GM23338 (cell line): ENCODE measurements at regions not wholly inside any gene's neighbourhood (a gene's known extent, or its start where the extent isn't known, plus 50 kb on each side); places are given as distances from the start of the nearest gene placed in this dataset.

Experiments
- ATAC-seq: fragments of 200-7000 bp; cut with Tn5 transposase; 3 replicates; pipeline ENCODE4 v1.9.1; 2020
- DNase-seq: peaks from one replicate; pipeline ENCODE4 v3.0.0-alpha.2; 2015; ENCODE audit warnings: low spot score
- H2AFZ ChIP-seq: fragments of 200-600 bp; sonication (generic); 2 replicates; pipeline ENCODE4 v1.8.0; 2016; ENCODE audit warnings: antibody characterized with exemption, mild to moderate bottlenecking, moderate library complexity
- H3F3A ChIP-seq: fragments of 200-600 bp; sonication (generic); replicated peaks from 2 replicates; pipeline ENCODE4 v1.8.0; 2017; ENCODE audit warnings: antibody characterized with exemption, mixed run types, low read depth
- H3K27ac ChIP-seq: fragments of 200-600 bp; sonication (generic); 2 replicates; pipeline ENCODE4 v1.6.1; 2016; ENCODE audit warnings: low read depth
- H3K27me3 ChIP-seq: fragments of 200-600 bp; sonication (generic); 2 replicates; pipeline ENCODE4 v1.8.0; 2016; ENCODE audit warnings: mild to moderate bottlenecking, mixed run types, moderate library complexity; ENCODE audit not compliant: insufficient read depth
- H3K36me3 ChIP-seq: fragments of 200-600 bp; sonication (generic); 2 replicates; pipeline ENCODE4 v1.8.0; 2016; ENCODE audit warnings: mild to moderate bottlenecking; ENCODE audit not compliant: insufficient read depth
- H3K4me1 ChIP-seq: fragments of 200-600 bp; sonication (generic); 2 replicates; pipeline ENCODE4 v1.8.0; 2016; ENCODE audit warnings: mild to moderate bottlenecking, moderate library complexity; ENCODE audit not compliant: insufficient read depth
- H3K4me2 ChIP-seq: fragments of 200-600 bp; sonication (generic); 2 replicates; pipeline ENCODE4 v1.7.1; 2017; ENCODE audit warnings: mixed run types
- H3K4me3 ChIP-seq: fragments of 200-600 bp; sonication (generic); 2 replicates; pipeline ENCODE4 v1.6.1; 2016; ENCODE audit warnings: mixed run types
- H3K79me2 ChIP-seq: fragments of 200-600 bp; sonication (generic); replicated peaks from 2 replicates; pipeline ENCODE4 v1.8.0; 2017; ENCODE audit warnings: mild to moderate bottlenecking; ENCODE audit not compliant: insufficient read depth
- H3K9me2 ChIP-seq: fragments of 200-600 bp; sonication (generic); 2 replicates; pipeline ENCODE4 v1.8.0; 2017; ENCODE audit not compliant: insufficient read depth
- H4K20me1 ChIP-seq: fragments of 200-600 bp; sonication (generic); replicated peaks from 2 replicates; pipeline ENCODE4 v1.8.0; 2017; ENCODE audit warnings: mild to moderate bottlenecking; ENCODE audit not compliant: insufficient read depth
- H3K27ac Mint-ChIP-seq: 2 replicates; pipeline ENCODE4 v1.8.0; 2020; ENCODE audit warnings: inconsistent platforms, mild to moderate bottlenecking, moderate library complexity, mixed read lengths
- H3K27me3 Mint-ChIP-seq: 3 replicates; pipeline ENCODE4 v1.8.0; 2022; ENCODE audit warnings: low read depth, mild to moderate bottlenecking, moderate library complexity, mixed read lengths, inconsistent platforms; ENCODE audit not compliant: insufficient read depth, poor library complexity
- H3K36me3 Mint-ChIP-seq: 3 replicates; pipeline ENCODE4 v1.8.0; 2021; ENCODE audit warnings: low read depth, mild to moderate bottlenecking, inconsistent platforms, moderate library complexity, mixed read lengths
- H3K4me1 Mint-ChIP-seq: 3 replicates; pipeline ENCODE4 v1.8.0; 2020; ENCODE audit warnings: mild to moderate bottlenecking, inconsistent platforms, mixed read lengths
- H3K4me3 Mint-ChIP-seq: 3 replicates; pipeline ENCODE4 v1.8.0; 2021; ENCODE audit warnings: moderate library complexity, mild to moderate bottlenecking, inconsistent platforms, mixed read lengths
- H3K9me3 Mint-ChIP-seq: 3 replicates; pipeline ENCODE4 v1.8.0; 2020; ENCODE audit warnings: moderate library complexity, mild to moderate bottlenecking, inconsistent platforms, mixed read lengths
- CREB1 ChIP-seq: fragments of 250-450 bp; sonication (Bioruptor Pico); IDR thresholded peaks from 2 replicates; pipeline ENCODE4 v1.5.0; 2020; ENCODE audit warnings: low read depth, mild to moderate bottlenecking, moderate library complexity
- ETS1 ChIP-seq: IDR thresholded peaks from 2 replicates; pipeline ENCODE4 v1.6.1; 2016; ENCODE audit warnings: antibody characterized with exemption
- EZH2 ChIP-seq: fragments of 200-600 bp; sonication (generic); IDR thresholded peaks from one replicate; pipeline ENCODE4 v1.8.0; 2017; ENCODE audit warnings: antibody characterized with exemption, mild to moderate bottlenecking, low read depth; ENCODE audit not compliant: unreplicated experiment
- EZH2phosphoT487 ChIP-seq: fragments of 200-600 bp; sonication (generic); IDR thresholded peaks from one replicate; pipeline ENCODE4 v1.8.1; 2018; ENCODE audit warnings: antibody characterized with exemption; ENCODE audit not compliant: unreplicated experiment
- JUNB ChIP-seq: IDR thresholded peaks from one replicate; pipeline ENCODE4 v1.6.1; 2016; ENCODE audit warnings: antibody characterized with exemption; ENCODE audit not compliant: unreplicated experiment
- NANOG ChIP-seq: IDR thresholded peaks from 2 replicates; pipeline ENCODE4 v1.6.1; 2016; ENCODE audit warnings: antibody characterized with exemption, borderline replicate concordance
- POLR2AphosphoS5 ChIP-seq: IDR thresholded peaks from 2 replicates; pipeline ENCODE4 v1.6.1; 2016; ENCODE audit warnings: antibody characterized with exemption, low read depth
- REST ChIP-seq: IDR thresholded peaks from one replicate; pipeline ENCODE4 v1.6.1; 2018; ENCODE audit warnings: antibody characterized with exemption; ENCODE audit not compliant: unreplicated experiment
- STAT1 ChIP-seq: IDR thresholded peaks from one replicate; pipeline ENCODE4 v1.6.1; 2016; ENCODE audit warnings: antibody characterized with exemption; ENCODE audit not compliant: unreplicated experiment
- ZNF114 ChIP-seq: fragments of 250-450 bp; sonication (Bioruptor Pico); IDR thresholded peaks from 2 replicates; pipeline ENCODE4 v1.5.0; 2020; ENCODE audit warnings: mild to moderate bottlenecking, moderate library complexity
- ZNF331 ChIP-seq: fragments of 250-450 bp; sonication (Bioruptor Pico); IDR thresholded peaks from 2 replicates; pipeline ENCODE4 v1.5.0; 2020; ENCODE audit warnings: low read depth, mild to moderate bottlenecking, moderate library complexity
- TF ChIP-seq, protein P1 (sequence below), 2 experiments: fragments of 200-600 bp in 1 of 2; sonication (generic) in 1 of 2; conservative IDR thresholded peaks; 2 replicates each; pipeline versions ENCODE4 v1.5.1 to v1.6.1; 2016 to 2017; ENCODE audit warnings: antibody characterized with exemption in 2 of 2, low read depth in 2 of 2, mild to moderate bottlenecking in 2 of 2, moderate library complexity in 1 of 2
- TF ChIP-seq, protein P2 (sequence below): fragments of 250-450 bp; sonication (Bioruptor Pico); IDR thresholded peaks from 2 replicates; pipeline ENCODE4 v1.5.0; 2020; ENCODE audit warnings: mild to moderate bottlenecking, moderate library complexity

DNA sequence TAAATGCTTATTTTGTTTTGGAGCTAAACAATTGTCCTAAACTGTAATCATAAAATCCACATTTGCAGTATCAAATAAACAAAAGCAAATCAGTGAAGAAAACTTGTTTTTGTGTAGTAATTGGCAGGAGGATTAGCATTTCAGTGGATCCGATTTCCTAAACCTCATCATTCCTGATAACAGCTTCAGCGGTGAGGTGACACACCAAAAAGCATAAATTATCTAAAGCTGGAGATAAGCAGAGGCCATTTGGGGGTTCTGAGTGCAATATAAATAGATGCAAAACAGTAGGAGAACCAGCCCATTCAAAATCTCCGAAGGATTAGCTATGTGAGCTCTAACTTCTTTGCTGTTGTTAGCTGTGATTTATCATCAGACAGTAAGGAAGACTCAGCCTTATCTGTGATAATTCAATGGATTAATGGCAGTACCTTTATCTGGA lies 235.8 kb downstream of the EPHA7 start:
- Mint-ChIP-seq H3K36me3 (no peaks in the 10 kb centered on the region), H3K4me3 (no peak overlapping the region), H3K27me3 (peaks cover 2% of the 10 kb centered on the region), H3K27ac (no peak overlapping the region), H3K4me1 (peaks cover 3% of the 10 kb centered on the region; the same call in 1 of the 3 replicates), H3K9me3 (no peaks in the 10 kb centered on the region)
- Histone ChIP-seq H3K4me1 (peaks cover under 1% of the 10 kb centered on the region; the same call in 1 of the 2 replicates), H3K27ac (no peak overlapping the region), H3K9me2 (no peaks in the 10 kb centered on the region), H3K4me3 (no peak overlapping the region), H2AFZ (peak overlapping the region; percentile 40; the same call in 1 of the 2 replicates), H4K20me1 (no peaks in the 10 kb centered on the region), H3K27me3 (no peaks in the 10 kb centered on the region), H3K4me2 (no peak overlapping the region), H3K36me3 (no peaks in the 10 kb centered on the region), H3K79me2 (no peaks in the 10 kb centered on the region), H3F3A (no peaks in the 10 kb centered on the region)
- DNase-seq (no peak), ATAC-seq (no peak)
- TF ChIP-seq NANOG (no peak), ZNF114 (CRISPR knock-in tag) (no peak), STAT1 (no peak), EZH2 (no peak), JUNB (no peak), EZH2phosphoT487 (no peak), CREB1 (CRISPR knock-in tag) (no peak), ZNF331 (CRISPR knock-in tag) (no peak), POLR2AphosphoS5 (no peak), REST (no peak), ETS1 (no peak)
- TF ChIP-seq, protein P1, sequence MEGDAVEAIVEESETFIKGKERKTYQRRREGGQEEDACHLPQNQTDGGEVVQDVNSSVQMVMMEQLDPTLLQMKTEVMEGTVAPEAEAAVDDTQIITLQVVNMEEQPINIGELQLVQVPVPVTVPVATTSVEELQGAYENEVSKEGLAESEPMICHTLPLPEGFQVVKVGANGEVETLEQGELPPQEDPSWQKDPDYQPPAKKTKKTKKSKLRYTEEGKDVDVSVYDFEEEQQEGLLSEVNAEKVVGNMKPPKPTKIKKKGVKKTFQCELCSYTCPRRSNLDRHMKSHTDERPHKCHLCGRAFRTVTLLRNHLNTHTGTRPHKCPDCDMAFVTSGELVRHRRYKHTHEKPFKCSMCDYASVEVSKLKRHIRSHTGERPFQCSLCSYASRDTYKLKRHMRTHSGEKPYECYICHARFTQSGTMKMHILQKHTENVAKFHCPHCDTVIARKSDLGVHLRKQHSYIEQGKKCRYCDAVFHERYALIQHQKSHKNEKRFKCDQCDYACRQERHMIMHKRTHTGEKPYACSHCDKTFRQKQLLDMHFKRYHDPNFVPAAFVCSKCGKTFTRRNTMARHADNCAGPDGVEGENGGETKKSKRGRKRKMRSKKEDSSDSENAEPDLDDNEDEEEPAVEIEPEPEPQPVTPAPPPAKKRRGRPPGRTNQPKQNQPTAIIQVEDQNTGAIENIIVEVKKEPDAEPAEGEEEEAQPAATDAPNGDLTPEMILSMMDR (conservative IDR thresholded peaks at IDR 0.05; ENCODE audit: low read depth in 2 of 2), result no peak
- TF ChIP-seq, protein P2, sequence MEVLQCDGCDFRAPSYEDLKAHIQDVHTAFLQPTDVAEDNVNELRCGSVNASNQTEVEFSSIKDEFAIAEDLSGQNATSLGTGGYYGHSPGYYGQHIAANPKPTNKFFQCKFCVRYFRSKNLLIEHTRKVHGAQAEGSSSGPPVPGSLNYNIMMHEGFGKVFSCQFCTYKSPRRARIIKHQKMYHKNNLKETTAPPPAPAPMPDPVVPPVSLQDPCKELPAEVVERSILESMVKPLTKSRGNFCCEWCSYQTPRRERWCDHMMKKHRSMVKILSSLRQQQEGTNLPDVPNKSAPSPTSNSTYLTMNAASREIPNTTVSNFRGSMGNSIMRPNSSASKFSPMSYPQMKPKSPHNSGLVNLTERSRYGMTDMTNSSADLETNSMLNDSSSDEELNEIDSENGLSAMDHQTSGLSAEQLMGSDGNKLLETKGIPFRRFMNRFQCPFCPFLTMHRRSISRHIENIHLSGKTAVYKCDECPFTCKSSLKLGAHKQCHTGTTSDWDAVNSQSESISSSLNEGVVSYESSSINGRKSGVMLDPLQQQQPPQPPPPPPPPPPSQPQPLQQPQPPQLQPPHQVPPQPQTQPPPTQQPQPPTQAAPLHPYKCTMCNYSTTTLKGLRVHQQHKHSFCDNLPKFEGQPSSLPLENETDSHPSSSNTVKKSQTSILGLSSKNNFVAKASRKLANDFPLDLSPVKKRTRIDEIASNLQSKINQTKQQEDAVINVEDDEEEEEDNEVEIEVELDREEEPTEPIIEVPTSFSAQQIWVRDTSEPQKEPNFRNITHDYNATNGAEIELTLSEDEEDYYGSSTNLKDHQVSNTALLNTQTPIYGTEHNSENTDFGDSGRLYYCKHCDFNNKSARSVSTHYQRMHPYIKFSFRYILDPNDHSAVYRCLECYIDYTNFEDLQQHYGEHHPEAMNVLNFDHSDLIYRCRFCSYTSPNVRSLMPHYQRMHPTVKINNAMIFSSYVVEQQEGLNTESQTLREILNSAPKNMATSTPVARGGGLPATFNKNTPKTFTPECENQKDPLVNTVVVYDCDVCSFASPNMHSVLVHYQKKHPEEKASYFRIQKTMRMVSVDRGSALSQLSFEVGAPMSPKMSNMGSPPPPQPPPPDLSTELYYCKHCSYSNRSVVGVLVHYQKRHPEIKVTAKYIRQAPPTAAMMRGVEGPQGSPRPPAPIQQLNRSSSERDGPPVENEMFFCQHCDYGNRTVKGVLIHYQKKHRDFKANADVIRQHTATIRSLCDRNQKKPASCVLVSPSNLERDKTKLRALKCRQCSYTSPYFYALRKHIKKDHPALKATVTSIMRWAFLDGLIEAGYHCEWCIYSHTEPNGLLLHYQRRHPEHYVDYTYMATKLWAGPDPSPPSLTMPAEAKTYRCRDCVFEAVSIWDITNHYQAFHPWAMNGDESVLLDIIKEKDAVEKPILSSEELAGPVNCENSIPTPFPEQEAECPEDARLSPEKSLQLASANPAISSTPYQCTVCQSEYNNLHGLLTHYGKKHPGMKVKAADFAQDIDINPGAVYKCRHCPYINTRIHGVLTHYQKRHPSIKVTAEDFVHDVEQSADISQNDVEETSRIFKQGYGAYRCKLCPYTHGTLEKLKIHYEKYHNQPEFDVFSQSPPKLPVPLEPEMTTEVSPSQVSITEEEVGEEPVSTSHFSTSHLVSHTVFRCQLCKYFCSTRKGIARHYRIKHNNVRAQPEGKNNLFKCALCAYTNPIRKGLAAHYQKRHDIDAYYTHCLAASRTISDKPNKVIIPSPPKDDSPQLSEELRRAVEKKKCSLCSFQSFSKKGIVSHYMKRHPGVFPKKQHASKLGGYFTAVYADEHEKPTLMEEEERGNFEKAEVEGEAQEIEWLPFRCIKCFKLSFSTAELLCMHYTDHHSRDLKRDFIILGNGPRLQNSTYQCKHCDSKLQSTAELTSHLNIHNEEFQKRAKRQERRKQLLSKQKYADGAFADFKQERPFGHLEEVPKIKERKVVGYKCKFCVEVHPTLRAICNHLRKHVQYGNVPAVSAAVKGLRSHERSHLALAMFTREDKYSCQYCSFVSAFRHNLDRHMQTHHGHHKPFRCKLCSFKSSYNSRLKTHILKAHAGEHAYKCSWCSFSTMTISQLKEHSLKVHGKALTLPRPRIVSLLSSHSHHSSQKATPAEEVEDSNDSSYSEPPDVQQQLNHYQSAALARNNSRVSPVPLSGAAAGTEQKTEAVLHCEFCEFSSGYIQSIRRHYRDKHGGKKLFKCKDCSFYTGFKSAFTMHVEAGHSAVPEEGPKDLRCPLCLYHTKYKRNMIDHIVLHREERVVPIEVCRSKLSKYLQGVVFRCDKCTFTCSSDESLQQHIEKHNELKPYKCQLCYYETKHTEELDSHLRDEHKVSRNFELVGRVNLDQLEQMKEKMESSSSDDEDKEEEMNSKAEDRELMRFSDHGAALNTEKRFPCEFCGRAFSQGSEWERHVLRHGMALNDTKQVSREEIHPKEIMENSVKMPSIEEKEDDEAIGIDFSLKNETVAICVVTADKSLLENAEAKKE (CRISPR knock-in tag), result no peak
